H1 (cell line): ENCODE measurements at regions not wholly inside any gene's neighbourhood (a gene's known extent, or its start where the extent isn't known, plus 50 kb on each side); places are given as distances from the start of the nearest gene placed in this dataset.

ENCODE experiments used
- HDAC2 ChIP-seq, 2 experiments: fragments of 300-600 bp in 1 of 2; sonication (generic) in 1 of 2; IDR thresholded peaks; 2 replicates each; pipeline ENCODE4 v1.6.1; 2011 to 2012; ENCODE audit warnings: low read depth in 2 of 2, low read length in 2 of 2, mild to moderate bottlenecking in 2 of 2, moderate library complexity in 2 of 2, borderline replicate concordance in 1 of 2, inconsistent platforms in 1 of 2
- RBBP5 ChIP-seq: IDR thresholded peaks from 2 replicates; pipeline ENCODE4 v1.7.1; 2012; ENCODE audit warnings: low read depth, mild to moderate bottlenecking, inconsistent platforms, low read length, moderate library complexity, borderline replicate concordance
- RNF2 ChIP-seq: fragments of 200-900, 300-1000 bp; sonication (generic); IDR thresholded peaks from 2 replicates; pipeline ENCODE4 v1.7.1; 2016; ENCODE audit warnings: borderline replicate concordance, low read depth, mild to moderate bottlenecking, antibody characterized with exemption, low read length; ENCODE audit not compliant: poor library complexity, severe bottlenecking; ENCODE audit errors: missing control alignments
- ZNF274 ChIP-seq: IDR thresholded peaks from 2 replicates; pipeline ENCODE4 v1.7.0; 2012; ENCODE audit warnings: low read length, borderline replicate concordance; ENCODE audit errors: extremely low read depth

GRCh38 chr3:191715585-191715984 lies 254.6 kb downstream of the PYDC2 start (continued):
- TF ChIP-seq HDAC2 (IDR thresholded peaks at IDR 0.05; ENCODE audit: borderline replicate concordance in 1 of 2, low read depth in 2 of 2, low read length in 2 of 2) (no peak), RBBP5 (no peak), RNF2 (no peak), ZNF274 (no peak)
